ENCODE measurements at regions not wholly inside any gene's neighbourhood (a gene's known extent, or its start where the extent isn't known, plus 50 kb on each side); places are given as distances from the start of the nearest gene placed in this dataset.

GRCh38 chr15:93664213-93664956 is 567.0 kb upstream of the MCTP2 start:
- no peak for TF ChIP-seq CTCF (IDR thresholded peaks at IDR 0.05)
- TF ChIP-seq POLR2A (IDR thresholded peaks at IDR 0.05), result no peak
